RWPE1 (cell line): ENCODE measurements at regions not wholly inside any gene's neighbourhood (a gene's known extent, or its start where the extent isn't known, plus 50 kb on each side); places are given as distances from the start of the nearest gene placed in this dataset.

Source experiments
- CTCF ChIA-PET: fragments of 350-600 bp; sonication (Branson Sonifier 250); formaldehyde crosslinking; extraction: SDS; loops from one replicate; lab custom pipeline; 2021; lab: Yijun Ruan, JAX
- POLR2A ChIA-PET: fragments of 400-600 bp; formaldehyde crosslinking; extraction: SDS; loops from one replicate; lab custom pipeline; 2020; ENCODE audit warnings: antibody characterized with exemption; ENCODE audit not compliant: low non-redundant PET; lab: Yijun Ruan, JAX
- DNase-seq: peaks from one replicate; pipeline ENCODE4 v3.0.0; 2012; ENCODE audit warnings: low spot score
- H3K27ac ChIP-seq: fragments of 450-650 bp; 2 replicates; pipeline ENCODE4 v1.5.1; 2017
- CTCF ChIP-seq: fragments of 450-650 bp; conservative IDR thresholded peaks from 2 replicates; pipeline ENCODE4 v1.5.1; 2017; ENCODE audit warnings: low read depth, mild to moderate bottlenecking

- no peak for DNase-seq
- TF ChIP-seq CTCF, result no peak
- POLR2A ChIA-PET, result no interaction called here
- CTCF ChIA-PET, result no interaction called here
- no peak overlapping the region for H3K27ac ChIP-seq
These were observed 389.0 kb downstream of the TAF11L14 start for GRCh38 chr5:18023275-18023674.

GRCh38 chr5:18023986-18024385 is 389.7 kb downstream of the TAF11L14 start:
- no peak for DNase-seq
- ChIA-PET CTCF (no interaction called here), POLR2A (no interaction called here)
- no peak overlapping the region for H3K27ac ChIP-seq
- no peak for TF ChIP-seq CTCF

- ChIA-PET CTCF (no interaction called here), POLR2A (no interaction called here)
- no peak for DNase-seq
- H3K27ac ChIP-seq, result no peak overlapping the region
- TF ChIP-seq CTCF, result no peak
These were observed 390.3 kb downstream of the TAF11L14 start for GRCh38 chr5:18024542-18024941.

- no peak for TF ChIP-seq CTCF
- DNase-seq, result no peak
- POLR2A ChIA-PET, result no interaction called here
- CTCF ChIA-PET, result interaction anchor here (0.5 kb wide), 1 partner anchor 165 kb away, joined by 3 read pairs; no protein-coding TSS in a partner anchor
- H3K27ac ChIP-seq, result no peak overlapping the region
These were observed 393.1 kb downstream of the TAF11L14 start for GRCh38 chr5:18027241-18027867.

- TF ChIP-seq CTCF, result no peak
- no peak for DNase-seq
- H3K27ac ChIP-seq, result no peak overlapping the region
- ChIA-PET CTCF (no interaction called here), POLR2A (no interaction called here)
These were observed 393.8 kb downstream of the TAF11L14 start for GRCh38 chr5:18028036-18028435.

GRCh38 chr5:18032744-18033143 is 398.5 kb downstream of the TAF11L14 start:
- H3K27ac ChIP-seq, result no peak overlapping the region
- DNase-seq, result no peak
- CTCF ChIA-PET, result no interaction called here
- POLR2A ChIA-PET, result no interaction called here
- TF ChIP-seq CTCF, result no peak
